HepG2 (cell line): ENCODE measurements at regions not wholly inside any gene's neighbourhood (a gene's known extent, or its start where the extent isn't known, plus 50 kb on each side); places are given as distances from the start of the nearest gene placed in this dataset.

Source experiments
- CBX2 ChIP-seq, 2 experiments: fragments of 200-600 bp in 1 of 2; sonication (generic); formaldehyde crosslinking in 1 of 2; IDR thresholded peaks; 2 replicates each; pipeline versions ENCODE4 v1.7.0 to v1.8.1; 2018 to 2022; ENCODE audit warnings: low read depth in 2 of 2, low read length in 1 of 2, mild to moderate bottlenecking in 1 of 2, missing genetic modification reagents in 1 of 2
- EED ChIP-seq: sonication (generic); formaldehyde crosslinking; IDR thresholded peaks from 2 replicates; pipeline ENCODE4 v1.5.0; 2020; ENCODE audit warnings: mild to moderate bottlenecking, missing genetic modification reagents
- HBP1 ChIP-seq: IDR thresholded peaks from 2 replicates; pipeline ENCODE4 v1.6.1; 2016; ENCODE audit warnings: low read depth, control low read depth
- MIER2 ChIP-seq: IDR thresholded peaks from 2 replicates; pipeline ENCODE4 v1.6.1; 2016; ENCODE audit warnings: missing biosample characterization, missing genetic modification reagents
- MXI1 ChIP-seq: IDR thresholded peaks from 3 replicates; pipeline ENCODE4 v1.6.1; 2012; ENCODE audit warnings: low read depth, low read length, inconsistent platforms, borderline replicate concordance
- POLR2A ChIP-seq, 2 experiments: IDR thresholded peaks; 2 replicates each; pipeline ENCODE4 v1.6.1; 2011; ENCODE audit warnings: low read depth in 2 of 2, low read length in 2 of 2, mild to moderate bottlenecking in 1 of 2, moderate library complexity in 1 of 2; ENCODE audit not compliant: insufficient read depth in 1 of 2
- REST ChIP-seq, 2 experiments: IDR thresholded peaks; 2 replicates each; pipeline ENCODE4 v1.6.1; 2011 to 2012; ENCODE audit warnings: low read length in 2 of 2, borderline replicate concordance in 1 of 2, low read depth in 1 of 2, mild to moderate bottlenecking in 1 of 2, moderate library complexity in 1 of 2

DNA sequence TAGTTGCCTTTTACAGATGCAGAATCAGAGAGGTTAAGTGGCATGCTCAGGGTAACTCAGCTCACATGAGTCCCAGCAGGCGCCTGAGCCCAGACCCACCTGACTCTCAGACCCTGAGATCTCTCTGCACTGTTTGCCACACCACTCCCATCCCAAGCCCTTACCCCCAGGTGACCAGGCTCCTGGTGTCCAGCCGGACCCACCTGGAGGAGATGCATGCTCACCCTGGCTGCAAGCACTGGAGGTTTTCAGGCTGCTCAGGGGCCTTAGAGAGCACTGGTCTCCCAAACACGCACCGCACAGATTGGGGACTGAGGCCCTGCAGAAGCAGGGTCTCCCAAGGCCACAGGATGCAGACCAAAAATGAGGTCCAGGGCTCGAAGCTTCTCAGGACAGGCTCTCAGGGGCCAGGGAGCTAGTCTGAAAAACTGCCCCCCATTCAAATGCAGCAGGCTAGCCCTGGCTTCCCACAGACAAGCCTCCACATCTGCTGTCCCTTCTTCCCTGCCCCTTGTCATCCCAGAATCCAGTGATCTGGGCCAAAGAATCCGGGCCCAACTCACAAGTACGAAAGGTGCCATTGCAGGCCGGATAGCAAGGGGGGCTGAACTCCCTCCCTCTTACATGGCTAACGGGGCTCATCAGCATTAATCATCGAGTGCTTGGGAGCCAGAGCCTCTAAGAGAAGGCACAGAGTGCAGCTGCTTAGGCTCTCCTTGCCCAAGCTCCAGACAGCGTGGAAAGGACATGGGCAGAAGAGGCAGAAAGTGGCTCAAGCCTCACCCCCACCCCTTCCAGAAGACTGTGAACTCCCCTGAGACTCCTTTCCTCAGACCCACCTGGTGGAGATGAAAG is 90.2 kb upstream of the PRR20G start:
- no peak for TF ChIP-seq CBX2 (IDR thresholded peaks at IDR 0.05; ENCODE audit: low read depth, low read length)
- no peak for TF ChIP-seq CBX2 (CRISPR knock-in tag; IDR thresholded peaks at IDR 0.05; ENCODE audit: low read depth)
- TF ChIP-seq EED (CRISPR knock-in tag): no peak
- no peak for TF ChIP-seq HBP1 (CRISPR knock-in tag)
- no peak for TF ChIP-seq MIER2
- no peak for TF ChIP-seq POLR2A (IDR thresholded peaks at IDR 0.05; ENCODE audit: insufficient read depth in 1 of 2, low read depth in 2 of 2, low read length in 2 of 2)
- TF ChIP-seq REST (IDR thresholded peaks at IDR 0.05; ENCODE audit: borderline replicate concordance in 1 of 2, low read depth in 1 of 2, low read length in 2 of 2): no peak
- no peak for TF ChIP-seq MXI1
